K562 (cell line): ENCODE measurements at regions not wholly inside any gene's neighbourhood (a gene's known extent, or its start where the extent isn't known, plus 50 kb on each side); places are given as distances from the start of the nearest gene placed in this dataset.

Experiments
- CBX2 ChIP-seq: fragments of 200-600 bp; sonication (generic); IDR thresholded peaks from one replicate; pipeline ENCODE4 v1.6.1; 2012; ENCODE audit warnings: mild to moderate bottlenecking, low read length, inconsistent platforms; ENCODE audit not compliant: insufficient read depth, poor library complexity, severe bottlenecking
- CHD2 ChIP-seq: IDR thresholded peaks from 2 replicates; pipeline ENCODE4 v1.6.1; 2011; ENCODE audit warnings: low read depth, low read length
- ELF2 ChIP-seq: fragments of 250-450 bp; sonication (Bioruptor Pico); IDR thresholded peaks from 2 replicates; pipeline ENCODE4 v1.5.0; 2021; ENCODE audit warnings: mild to moderate bottlenecking
- EZH2 ChIP-seq: IDR thresholded peaks from 2 replicates; pipeline ENCODE4 v1.6.1; 2012; ENCODE audit warnings: low read depth, mild to moderate bottlenecking, inconsistent platforms, low read length, borderline replicate concordance
- HDAC1 ChIP-seq, 2 experiments: fragments of 450-650 bp; IDR thresholded peaks; 2 replicates each; pipeline ENCODE4 v1.6.1; 2016 to 2017; ENCODE audit warnings: inconsistent platforms in 1 of 2, mild to moderate bottlenecking in 1 of 2, moderate library complexity in 1 of 2
- SMARCB1 ChIP-seq: IDR thresholded peaks from 2 replicates; pipeline ENCODE4 v1.6.1; 2011; ENCODE audit warnings: improper control_type of control experiment, low read depth; ENCODE audit not compliant: insufficient read length
- TFAM ChIP-seq: fragments of 250-450 bp; sonication (Bioruptor Pico); conservative IDR thresholded peaks from 2 replicates; pipeline ENCODE4 v1.5.0; 2021; ENCODE audit warnings: mild to moderate bottlenecking, moderate library complexity
- TF ChIP-seq, protein P1 (sequence below), 2 experiments: fragments of 450-650 bp in 1 of 2; sonication (generic) in 1 of 2; formaldehyde crosslinking in 1 of 2; IDR thresholded peaks; 2 replicates each; pipeline versions ENCODE4 v1.7.1 to v1.9.0; 2016 to 2022; ENCODE audit warnings: inconsistent platforms in 1 of 2, mild to moderate bottlenecking in 1 of 2, missing genetic modification reagents in 1 of 2
- TF ChIP-seq, protein P2 (sequence below): fragments of 450-650 bp; IDR thresholded peaks from 2 replicates; pipeline ENCODE4 v1.6.1; 2017; ENCODE audit warnings: antibody characterized with exemption
- TF ChIP-seq, protein P3 (sequence below): sonication (generic); formaldehyde crosslinking; IDR thresholded peaks from 2 replicates; pipeline ENCODE4 v1.8.0; 2022; ENCODE audit warnings: mild to moderate bottlenecking, missing genetic modification reagents

DNA sequence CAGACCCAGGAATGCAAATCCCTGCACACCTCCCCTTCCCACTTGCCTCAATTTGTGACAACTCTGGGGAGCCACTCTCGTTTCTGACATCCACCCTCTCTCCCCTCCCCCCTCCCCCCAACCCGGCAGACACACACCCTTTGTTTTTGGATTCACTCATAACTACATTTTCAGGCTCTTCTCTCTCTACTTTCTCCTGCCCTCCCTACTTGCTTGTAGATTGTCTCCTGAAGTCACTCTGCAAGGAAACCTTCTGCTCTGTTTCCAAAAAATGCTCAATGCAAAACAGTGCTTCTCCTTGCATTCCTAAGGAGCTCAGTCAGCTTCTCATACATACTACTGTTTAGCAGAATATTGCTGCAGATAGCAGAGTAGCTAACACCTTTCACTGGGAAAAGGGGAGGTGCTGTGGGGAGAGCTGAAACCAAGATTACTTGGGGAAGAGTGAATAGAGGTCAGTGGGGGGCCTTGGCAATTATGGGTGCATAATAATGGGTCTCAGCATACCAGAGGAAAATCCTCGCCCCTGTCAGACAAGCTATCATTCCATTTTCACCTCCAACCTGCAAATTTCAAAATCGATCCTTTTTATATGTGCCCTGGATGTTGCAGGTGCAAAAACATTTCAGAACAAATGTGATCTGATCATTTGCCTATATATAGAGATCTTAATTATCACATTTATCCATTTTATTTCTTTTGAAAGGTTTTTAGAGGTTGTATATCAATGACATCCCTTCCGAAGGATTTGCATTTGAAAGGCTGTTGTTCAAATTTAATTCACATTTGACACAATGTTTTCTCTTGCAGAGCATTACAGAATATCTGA lies 1860.7 kb upstream of the WWC1 start:
- no peak for TF ChIP-seq TFAM (CRISPR knock-in tag)
- TF ChIP-seq SMARCB1 = no peak
- no peak for TF ChIP-seq ELF2 (CRISPR knock-in tag)
- TF ChIP-seq, protein P1, sequence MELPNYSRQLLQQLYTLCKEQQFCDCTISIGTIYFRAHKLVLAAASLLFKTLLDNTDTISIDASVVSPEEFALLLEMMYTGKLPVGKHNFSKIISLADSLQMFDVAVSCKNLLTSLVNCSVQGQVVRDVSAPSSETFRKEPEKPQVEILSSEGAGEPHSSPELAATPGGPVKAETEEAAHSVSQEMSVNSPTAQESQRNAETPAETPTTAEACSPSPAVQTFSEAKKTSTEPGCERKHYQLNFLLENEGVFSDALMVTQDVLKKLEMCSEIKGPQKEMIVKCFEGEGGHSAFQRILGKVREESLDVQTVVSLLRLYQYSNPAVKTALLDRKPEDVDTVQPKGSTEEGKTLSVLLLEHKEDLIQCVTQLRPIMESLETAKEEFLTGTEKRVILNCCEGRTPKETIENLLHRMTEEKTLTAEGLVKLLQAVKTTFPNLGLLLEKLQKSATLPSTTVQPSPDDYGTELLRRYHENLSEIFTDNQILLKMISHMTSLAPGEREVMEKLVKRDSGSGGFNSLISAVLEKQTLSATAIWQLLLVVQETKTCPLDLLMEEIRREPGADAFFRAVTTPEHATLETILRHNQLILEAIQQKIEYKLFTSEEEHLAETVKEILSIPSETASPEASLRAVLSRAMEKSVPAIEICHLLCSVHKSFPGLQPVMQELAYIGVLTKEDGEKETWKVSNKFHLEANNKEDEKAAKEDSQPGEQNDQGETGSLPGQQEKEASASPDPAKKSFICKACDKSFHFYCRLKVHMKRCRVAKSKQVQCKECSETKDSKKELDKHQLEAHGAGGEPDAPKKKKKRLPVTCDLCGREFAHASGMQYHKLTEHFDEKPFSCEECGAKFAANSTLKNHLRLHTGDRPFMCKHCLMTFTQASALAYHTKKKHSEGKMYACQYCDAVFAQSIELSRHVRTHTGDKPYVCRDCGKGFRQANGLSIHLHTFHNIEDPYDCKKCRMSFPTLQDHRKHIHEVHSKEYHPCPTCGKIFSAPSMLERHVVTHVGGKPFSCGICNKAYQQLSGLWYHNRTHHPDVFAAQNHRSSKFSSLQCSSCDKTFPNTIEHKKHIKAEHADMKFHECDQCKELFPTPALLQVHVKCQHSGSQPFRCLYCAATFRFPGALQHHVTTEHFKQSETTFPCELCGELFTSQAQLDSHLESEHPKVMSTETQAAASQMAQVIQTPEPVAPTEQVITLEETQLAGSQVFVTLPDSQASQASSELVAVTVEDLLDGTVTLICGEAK (IDR thresholded peaks at IDR 0.05) = no peak
- TF ChIP-seq, protein P1 (CRISPR knock-in tag; IDR thresholded peaks at IDR 0.05) = no peak
- no peak for TF ChIP-seq HDAC1 (IDR thresholded peaks at IDR 0.05)
- TF ChIP-seq, protein P2, sequence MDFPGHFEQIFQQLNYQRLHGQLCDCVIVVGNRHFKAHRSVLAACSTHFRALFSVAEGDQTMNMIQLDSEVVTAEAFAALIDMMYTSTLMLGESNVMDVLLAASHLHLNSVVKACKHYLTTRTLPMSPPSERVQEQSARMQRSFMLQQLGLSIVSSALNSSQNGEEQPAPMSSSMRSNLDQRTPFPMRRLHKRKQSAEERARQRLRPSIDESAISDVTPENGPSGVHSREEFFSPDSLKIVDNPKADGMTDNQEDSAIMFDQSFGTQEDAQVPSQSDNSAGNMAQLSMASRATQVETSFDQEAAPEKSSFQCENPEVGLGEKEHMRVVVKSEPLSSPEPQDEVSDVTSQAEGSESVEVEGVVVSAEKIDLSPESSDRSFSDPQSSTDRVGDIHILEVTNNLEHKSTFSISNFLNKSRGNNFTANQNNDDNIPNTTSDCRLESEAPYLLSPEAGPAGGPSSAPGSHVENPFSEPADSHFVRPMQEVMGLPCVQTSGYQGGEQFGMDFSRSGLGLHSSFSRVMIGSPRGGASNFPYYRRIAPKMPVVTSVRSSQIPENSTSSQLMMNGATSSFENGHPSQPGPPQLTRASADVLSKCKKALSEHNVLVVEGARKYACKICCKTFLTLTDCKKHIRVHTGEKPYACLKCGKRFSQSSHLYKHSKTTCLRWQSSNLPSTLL = no peak
- no peak for TF ChIP-seq CHD2
- TF ChIP-seq CBX2 = no peak
- no peak for TF ChIP-seq EZH2
- TF ChIP-seq, protein P3, sequence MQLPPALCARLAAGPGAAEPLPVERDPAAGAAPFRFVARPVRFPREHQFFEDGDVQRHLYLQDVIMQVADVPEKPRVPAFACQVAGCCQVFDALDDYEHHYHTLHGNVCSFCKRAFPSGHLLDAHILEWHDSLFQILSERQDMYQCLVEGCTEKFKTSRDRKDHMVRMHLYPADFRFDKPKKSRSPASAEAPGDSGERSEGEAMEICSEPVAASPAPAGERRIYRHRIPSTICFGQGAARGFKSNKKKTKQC (CRISPR knock-in tag) = no peak
